OCI-LY1 (cell line): ENCODE measurements at regions not wholly inside any gene's neighbourhood (a gene's known extent, or its start where the extent isn't known, plus 50 kb on each side); places are given as distances from the start of the nearest gene placed in this dataset.

ENCODE experiments used
- EZH2 ChIP-seq: fragments of 200-600 bp; sonication (generic), shearing (Covaris generic); IDR thresholded peaks from 2 replicates; pipeline ENCODE4 v1.8.0; 2017; ENCODE audit warnings: borderline replicate concordance, mixed run types, mild to moderate bottlenecking, antibody characterized with exemption, low read length, moderate library complexity, mixed read lengths
- TF ChIP-seq, protein P1 (sequence below): fragments of 200-600 bp; sonication (generic), shearing (Covaris generic); IDR thresholded peaks from 2 replicates; pipeline ENCODE4 v1.5.1; 2017; ENCODE audit warnings: mild to moderate bottlenecking, antibody characterized with exemption, low read length, moderate library complexity, mixed read lengths

DNA sequence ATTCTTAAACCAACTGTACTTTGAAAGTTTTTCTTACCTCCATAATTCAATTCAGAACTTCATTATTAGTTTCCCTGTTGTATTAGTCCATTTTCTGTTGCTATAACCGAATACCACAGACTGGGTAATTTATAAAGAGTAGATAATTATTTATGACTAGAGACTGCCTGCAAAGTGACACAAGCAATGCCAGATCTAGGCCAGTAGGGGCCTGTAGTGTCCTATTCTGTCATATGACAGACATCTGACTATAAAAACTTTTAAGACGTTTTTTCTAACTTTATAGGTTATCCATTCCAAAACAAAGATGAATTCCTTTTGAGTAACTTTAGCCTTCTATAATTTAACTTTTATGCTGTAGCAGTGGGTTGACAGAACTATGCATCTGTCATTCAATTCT, 2783.8 kb downstream of the PCDH9 start:
- TF ChIP-seq, protein P1, sequence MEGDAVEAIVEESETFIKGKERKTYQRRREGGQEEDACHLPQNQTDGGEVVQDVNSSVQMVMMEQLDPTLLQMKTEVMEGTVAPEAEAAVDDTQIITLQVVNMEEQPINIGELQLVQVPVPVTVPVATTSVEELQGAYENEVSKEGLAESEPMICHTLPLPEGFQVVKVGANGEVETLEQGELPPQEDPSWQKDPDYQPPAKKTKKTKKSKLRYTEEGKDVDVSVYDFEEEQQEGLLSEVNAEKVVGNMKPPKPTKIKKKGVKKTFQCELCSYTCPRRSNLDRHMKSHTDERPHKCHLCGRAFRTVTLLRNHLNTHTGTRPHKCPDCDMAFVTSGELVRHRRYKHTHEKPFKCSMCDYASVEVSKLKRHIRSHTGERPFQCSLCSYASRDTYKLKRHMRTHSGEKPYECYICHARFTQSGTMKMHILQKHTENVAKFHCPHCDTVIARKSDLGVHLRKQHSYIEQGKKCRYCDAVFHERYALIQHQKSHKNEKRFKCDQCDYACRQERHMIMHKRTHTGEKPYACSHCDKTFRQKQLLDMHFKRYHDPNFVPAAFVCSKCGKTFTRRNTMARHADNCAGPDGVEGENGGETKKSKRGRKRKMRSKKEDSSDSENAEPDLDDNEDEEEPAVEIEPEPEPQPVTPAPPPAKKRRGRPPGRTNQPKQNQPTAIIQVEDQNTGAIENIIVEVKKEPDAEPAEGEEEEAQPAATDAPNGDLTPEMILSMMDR, result peak; percentile 59
- no peak for TF ChIP-seq EZH2
